ENCODE measurements at regions not wholly inside any gene's neighbourhood (a gene's known extent, or its start where the extent isn't known, plus 50 kb on each side); places are given as distances from the start of the nearest gene placed in this dataset.

DNA sequence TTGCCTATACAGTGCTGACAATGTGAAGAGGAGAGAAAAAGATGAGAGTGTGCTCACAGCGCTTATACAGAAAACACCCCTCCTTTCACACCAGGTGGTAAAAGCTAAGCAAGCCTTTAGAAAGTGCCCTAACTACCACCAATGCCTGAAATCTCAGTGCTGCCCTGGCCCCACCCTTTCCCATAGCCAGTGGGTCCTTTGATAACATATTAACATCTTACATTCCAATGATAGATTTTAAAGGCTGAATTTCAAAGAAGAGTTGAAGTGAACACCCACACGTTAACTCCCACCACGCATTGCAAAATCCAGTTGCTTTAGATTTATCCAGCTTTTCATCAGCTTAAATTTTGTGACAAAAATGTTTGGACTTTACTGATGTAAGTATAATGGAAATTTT lies 58.1 kb upstream of the SSX2IP start:
- TF ChIP-seq, protein P1, sequence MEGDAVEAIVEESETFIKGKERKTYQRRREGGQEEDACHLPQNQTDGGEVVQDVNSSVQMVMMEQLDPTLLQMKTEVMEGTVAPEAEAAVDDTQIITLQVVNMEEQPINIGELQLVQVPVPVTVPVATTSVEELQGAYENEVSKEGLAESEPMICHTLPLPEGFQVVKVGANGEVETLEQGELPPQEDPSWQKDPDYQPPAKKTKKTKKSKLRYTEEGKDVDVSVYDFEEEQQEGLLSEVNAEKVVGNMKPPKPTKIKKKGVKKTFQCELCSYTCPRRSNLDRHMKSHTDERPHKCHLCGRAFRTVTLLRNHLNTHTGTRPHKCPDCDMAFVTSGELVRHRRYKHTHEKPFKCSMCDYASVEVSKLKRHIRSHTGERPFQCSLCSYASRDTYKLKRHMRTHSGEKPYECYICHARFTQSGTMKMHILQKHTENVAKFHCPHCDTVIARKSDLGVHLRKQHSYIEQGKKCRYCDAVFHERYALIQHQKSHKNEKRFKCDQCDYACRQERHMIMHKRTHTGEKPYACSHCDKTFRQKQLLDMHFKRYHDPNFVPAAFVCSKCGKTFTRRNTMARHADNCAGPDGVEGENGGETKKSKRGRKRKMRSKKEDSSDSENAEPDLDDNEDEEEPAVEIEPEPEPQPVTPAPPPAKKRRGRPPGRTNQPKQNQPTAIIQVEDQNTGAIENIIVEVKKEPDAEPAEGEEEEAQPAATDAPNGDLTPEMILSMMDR (IDR thresholded peaks at IDR 0.05; ENCODE audit: insufficient read depth, low read depth, low read length) = no peak
- no peak for TF ChIP-seq EZH2 (IDR thresholded peaks at IDR 0.05; ENCODE audit: insufficient read depth, low read length)
